GM23248 (cell line): ENCODE measurements at regions not wholly inside any gene's neighbourhood (a gene's known extent, or its start where the extent isn't known, plus 50 kb on each side); places are given as distances from the start of the nearest gene placed in this dataset.

Source experiments
- EZH2 ChIP-seq: fragments of 200-600 bp; sonication (generic); IDR thresholded peaks from 2 replicates; pipeline ENCODE4 v1.6.1; 2018; ENCODE audit warnings: antibody characterized with exemption, mild to moderate bottlenecking; ENCODE audit not compliant: insufficient read depth, poor library complexity, severe bottlenecking
- EZH2phosphoT487 ChIP-seq: fragments of 200-600 bp; sonication (generic); IDR thresholded peaks from 2 replicates; pipeline ENCODE4 v1.6.1; 2018; ENCODE audit warnings: antibody characterized with exemption, moderate library complexity, mild to moderate bottlenecking, low read depth; ENCODE audit not compliant: insufficient read depth

DNA sequence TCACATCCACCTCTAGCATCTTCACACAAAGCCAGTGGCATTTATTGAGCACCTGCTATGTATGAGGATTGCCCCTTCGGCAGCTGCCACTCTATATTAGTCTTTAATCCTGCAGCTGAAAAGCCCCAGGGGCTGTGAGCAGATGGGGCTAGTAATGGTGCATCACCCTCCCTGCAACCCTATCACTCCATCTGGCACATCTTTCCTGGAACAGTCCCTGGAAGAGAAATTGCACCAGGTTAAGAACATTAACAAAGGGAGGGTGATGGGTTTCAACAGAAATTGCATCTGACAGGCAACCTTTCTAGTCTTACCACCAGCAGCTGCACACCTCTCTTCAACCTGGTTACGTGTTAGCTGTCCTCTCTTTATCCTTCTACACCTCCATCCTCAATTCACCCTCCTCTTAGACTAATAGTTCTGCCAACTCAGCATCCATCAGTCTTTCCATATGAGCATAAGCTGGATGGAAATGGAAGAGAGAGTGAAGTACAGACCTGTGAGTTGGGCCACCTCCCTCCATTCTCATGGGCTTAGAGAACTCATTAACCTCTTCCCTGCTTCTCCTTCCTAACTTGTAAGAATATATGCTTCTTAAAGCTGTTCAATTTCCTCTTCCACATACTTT lies 168.6 kb upstream of the NEBL start:
- no peak for TF ChIP-seq EZH2
- no peak for TF ChIP-seq EZH2phosphoT487
